Suprapubic skin (tissue), 4 donors: ENCODE measurements at regions not wholly inside any gene's neighbourhood (a gene's known extent, or its start where the extent isn't known, plus 50 kb on each side); places are given as distances from the start of the nearest gene placed in this dataset.

Experiments used
- DNase-seq, 2 donors: peaks; one replicate each; pipeline ENCODE4 v3.0.0-alpha.2; 2019; ENCODE audit warnings: low spot score in 2 of 2
- H3K27ac ChIP-seq: fragments of 200-600 bp; sonication (generic); one replicate; pipeline ENCODE4 v1.5.1; 2019
- H3K27me3 ChIP-seq: fragments of 200-600 bp; sonication (generic); one replicate; pipeline ENCODE4 v1.5.1; 2019
- H3K36me3 ChIP-seq: fragments of 200-600 bp; sonication (generic); one replicate; pipeline ENCODE4 v1.5.1; 2019
- H3K4me1 ChIP-seq: fragments of 200-600 bp; sonication (generic); one replicate; pipeline ENCODE4 v1.5.1; 2019
- H3K4me3 ChIP-seq: fragments of 200-600 bp; sonication (generic); one replicate; pipeline ENCODE4 v1.5.1; 2019; ENCODE audit warnings: mild to moderate bottlenecking
- H3K9me3 ChIP-seq: fragments of 200-600 bp; sonication (generic); one replicate; pipeline ENCODE4 v1.5.1; 2019
- EP300 ChIP-seq: sonication (generic); formaldehyde crosslinking; IDR thresholded peaks from one replicate; pipeline ENCODE4 v1.6.1; 2017; ENCODE audit warnings: antibody characterized with exemption
- POLR2A ChIP-seq, 2 donors: fragments of 450-650 bp; IDR thresholded peaks; one replicate each; pipeline ENCODE4 v1.6.1; 2017; ENCODE audit warnings: antibody characterized with exemption in 2 of 2, mild to moderate bottlenecking in 2 of 2, moderate library complexity in 2 of 2
- POLR2AphosphoS5 ChIP-seq, 3 donors: sonication (generic); formaldehyde crosslinking; IDR thresholded peaks; one replicate each; pipeline ENCODE4 v1.6.1; 2017; ENCODE audit warnings: antibody characterized with exemption in 3 of 3
- WGBS: methylation state at CpG from one replicate; pipeline ENCODE4 v1.1.5; 2018; 5-methylcytosine and 5-hydroxymethylcytosine counted together
- TF ChIP-seq, protein P1 (sequence below), 2 donors: fragments of 200-600 bp in 1 of 2; fragments of 450-650 bp in 1 of 2; sonication (generic) in 1 of 2; IDR thresholded peaks; one replicate each; pipeline ENCODE4 v1.5.1; 2016 to 2019; ENCODE audit warnings: antibody characterized with exemption in 2 of 2, mild to moderate bottlenecking in 1 of 2, moderate library complexity in 1 of 2

DNA sequence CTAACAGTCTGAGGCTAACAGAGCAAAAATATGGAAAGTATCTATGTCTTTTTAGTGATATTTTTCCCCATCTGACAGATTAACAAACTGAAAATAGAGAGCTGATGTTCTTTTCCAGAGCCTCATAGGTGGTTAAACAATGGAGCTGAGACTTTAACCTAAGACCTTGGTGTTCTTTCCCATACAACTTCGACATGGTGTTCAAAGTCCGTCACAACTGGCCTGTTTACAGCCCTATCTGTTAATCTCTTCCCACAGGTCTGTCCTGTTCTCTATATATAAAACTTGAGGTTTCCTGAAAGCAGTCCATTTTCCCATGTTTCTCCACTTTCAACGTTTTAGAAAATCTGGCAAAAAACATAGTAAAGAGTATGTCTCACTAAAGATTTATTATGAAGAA lies 395.7 kb downstream of the BRINP2 start:
- Histone ChIP-seq H3K27me3 (no peaks in the 10 kb centered on the region), H3K9me3 (no peaks in the 10 kb centered on the region), H3K4me1 (no peaks in the 10 kb centered on the region), H3K27ac (no peak overlapping the region), H3K4me3 (no peak overlapping the region), H3K36me3 (no peaks in the 10 kb centered on the region)
- DNase-seq: no peak
- 79% methylated on average over 3 of the region's 3 CpGs for whole genome bisulfite sequencing
- TF ChIP-seq, protein P1, sequence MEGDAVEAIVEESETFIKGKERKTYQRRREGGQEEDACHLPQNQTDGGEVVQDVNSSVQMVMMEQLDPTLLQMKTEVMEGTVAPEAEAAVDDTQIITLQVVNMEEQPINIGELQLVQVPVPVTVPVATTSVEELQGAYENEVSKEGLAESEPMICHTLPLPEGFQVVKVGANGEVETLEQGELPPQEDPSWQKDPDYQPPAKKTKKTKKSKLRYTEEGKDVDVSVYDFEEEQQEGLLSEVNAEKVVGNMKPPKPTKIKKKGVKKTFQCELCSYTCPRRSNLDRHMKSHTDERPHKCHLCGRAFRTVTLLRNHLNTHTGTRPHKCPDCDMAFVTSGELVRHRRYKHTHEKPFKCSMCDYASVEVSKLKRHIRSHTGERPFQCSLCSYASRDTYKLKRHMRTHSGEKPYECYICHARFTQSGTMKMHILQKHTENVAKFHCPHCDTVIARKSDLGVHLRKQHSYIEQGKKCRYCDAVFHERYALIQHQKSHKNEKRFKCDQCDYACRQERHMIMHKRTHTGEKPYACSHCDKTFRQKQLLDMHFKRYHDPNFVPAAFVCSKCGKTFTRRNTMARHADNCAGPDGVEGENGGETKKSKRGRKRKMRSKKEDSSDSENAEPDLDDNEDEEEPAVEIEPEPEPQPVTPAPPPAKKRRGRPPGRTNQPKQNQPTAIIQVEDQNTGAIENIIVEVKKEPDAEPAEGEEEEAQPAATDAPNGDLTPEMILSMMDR (IDR thresholded peaks at IDR 0.05): no peak
- TF ChIP-seq POLR2AphosphoS5 (IDR thresholded peaks at IDR 0.05) (no peak), EP300 (no peak), POLR2A (IDR thresholded peaks at IDR 0.05) (no peak)

DNA sequence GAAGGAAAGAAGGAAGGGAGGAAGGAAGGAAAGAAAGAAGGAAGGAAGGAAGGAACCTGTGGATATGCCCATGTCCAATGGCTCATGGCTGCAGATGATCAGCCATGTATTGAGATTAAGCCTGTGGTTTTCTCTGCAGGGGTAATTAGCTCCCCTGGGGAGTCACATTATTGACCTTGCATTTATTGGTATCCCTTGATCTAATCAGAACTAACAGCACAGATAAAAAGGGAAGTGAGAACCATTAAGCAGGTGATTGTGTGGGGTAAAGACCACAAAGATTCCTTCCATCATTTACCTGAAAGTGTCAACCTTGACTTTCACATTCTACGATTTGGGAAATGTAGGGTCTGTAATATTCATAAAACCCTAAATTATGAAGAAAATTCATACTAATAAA lies 390.7 kb downstream of the BRINP2 start:
- DNase-seq: no peak
- no peaks in the 10 kb centered on the region for H3K4me1 ChIP-seq
- TF ChIP-seq, protein P1 (IDR thresholded peaks at IDR 0.05): no peak
- TF ChIP-seq EP300: no peak
- TF ChIP-seq POLR2A (IDR thresholded peaks at IDR 0.05): no peak
- TF ChIP-seq POLR2AphosphoS5 (IDR thresholded peaks at IDR 0.05): no peak
- no peak overlapping the region for H3K4me3 ChIP-seq
- H3K36me3 ChIP-seq: no peaks in the 10 kb centered on the region
- H3K27ac ChIP-seq: no peak overlapping the region
- H3K27me3 ChIP-seq: no peaks in the 10 kb centered on the region
- 72% methylated on average over 1 of the region's 1 CpG for WGBS
- peaks cover 5% of the 10 kb centered on the region for H3K9me3 ChIP-seq

DNA sequence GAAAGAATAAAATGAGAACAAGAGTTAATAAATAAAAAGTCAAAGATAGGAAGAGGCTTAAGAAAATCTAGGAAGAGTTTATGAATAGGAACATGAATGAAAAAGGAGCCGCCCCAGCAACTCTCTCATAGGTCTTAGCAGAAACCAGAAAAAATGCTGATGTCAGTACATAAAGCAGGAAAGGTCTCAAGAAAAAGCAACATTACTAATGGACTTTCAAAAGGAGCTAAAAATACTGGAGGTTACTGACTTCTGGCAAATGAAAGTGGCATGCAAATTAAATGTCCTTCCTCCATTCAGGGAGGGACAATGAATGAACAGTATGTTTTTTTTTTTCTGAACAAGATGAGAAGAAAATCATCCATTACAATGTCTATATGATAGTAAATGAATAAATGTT lies 387.6 kb downstream of the BRINP2 start:
- WGBS: 94% methylated on average over 1 of the region's 1 CpG
- H3K4me3 ChIP-seq: no peak overlapping the region
- DNase-seq: no peak
- H3K36me3 ChIP-seq: no peaks in the 10 kb centered on the region
- TF ChIP-seq EP300: no peak
- TF ChIP-seq POLR2AphosphoS5 (IDR thresholded peaks at IDR 0.05): no peak
- TF ChIP-seq, protein P1 (IDR thresholded peaks at IDR 0.05): no peak
- TF ChIP-seq POLR2A (IDR thresholded peaks at IDR 0.05): no peak
- H3K9me3 ChIP-seq: peaks cover 14% of the 10 kb centered on the region
- H3K27ac ChIP-seq: no peak overlapping the region
- no peaks in the 10 kb centered on the region for H3K27me3 ChIP-seq
- no peaks in the 10 kb centered on the region for H3K4me1 ChIP-seq

DNA sequence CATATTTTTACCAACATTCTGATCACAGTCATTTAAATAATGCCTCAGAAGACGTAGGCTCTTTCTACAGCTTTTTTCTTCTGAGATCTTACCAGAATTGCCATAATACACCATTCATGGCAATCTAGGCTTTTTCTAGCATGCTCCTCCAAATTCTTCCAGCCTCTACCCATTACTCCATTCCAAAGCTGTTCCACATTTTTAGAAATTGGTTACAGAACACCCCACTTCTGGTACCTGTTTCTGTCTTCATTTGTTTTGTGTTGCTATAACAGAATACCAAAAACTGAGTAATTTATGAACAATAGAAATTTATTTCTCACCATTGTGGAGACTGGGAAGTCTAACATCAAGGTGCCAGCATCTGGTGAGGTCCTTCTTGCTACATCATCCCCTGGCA lies 385.4 kb downstream of the BRINP2 start:
- TF ChIP-seq, protein P1 (IDR thresholded peaks at IDR 0.05): no peak
- no peaks in the 10 kb centered on the region for H3K27me3 ChIP-seq
- WGBS: 74% methylated on average over 1 of the region's 1 CpG
- no peak overlapping the region for H3K27ac ChIP-seq
- H3K9me3 ChIP-seq: peaks cover 14% of the 10 kb centered on the region
- no peaks in the 10 kb centered on the region for H3K4me1 ChIP-seq
- H3K4me3 ChIP-seq: no peak overlapping the region
- DNase-seq: no peak
- no peaks in the 10 kb centered on the region for H3K36me3 ChIP-seq

DNA sequence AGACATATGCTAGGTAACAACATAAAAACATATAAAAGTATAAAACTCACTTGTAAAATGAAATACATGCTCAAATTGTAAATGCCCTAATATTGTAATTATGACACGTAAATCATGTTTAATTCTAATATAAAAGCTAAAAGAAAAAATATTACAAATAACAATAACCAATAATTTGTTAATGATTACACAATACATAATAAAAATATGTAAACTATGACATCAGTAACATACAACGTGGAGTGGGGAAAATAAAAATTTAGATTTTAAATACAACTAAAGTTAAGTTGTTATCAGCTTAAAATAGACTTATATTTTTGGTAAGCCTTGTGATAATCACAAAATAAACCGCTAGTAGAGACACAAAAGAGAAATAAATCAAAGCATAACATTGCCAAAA lies 376.4 kb downstream of the BRINP2 start:
- no peaks in the 10 kb centered on the region for H3K27me3 ChIP-seq
- 81% methylated on average over 3 of the region's 3 CpGs for WGBS
- no peaks in the 10 kb centered on the region for H3K36me3 ChIP-seq
- TF ChIP-seq, protein P1 (IDR thresholded peaks at IDR 0.05): no peak
- no peak for TF ChIP-seq EP300
- TF ChIP-seq POLR2AphosphoS5 (IDR thresholded peaks at IDR 0.05): no peak
- TF ChIP-seq POLR2A (IDR thresholded peaks at IDR 0.05): no peak
- DNase-seq: no peak
- no peak overlapping the region for H3K4me3 ChIP-seq
- H3K4me1 ChIP-seq: no peaks in the 10 kb centered on the region
- no peaks in the 10 kb centered on the region for H3K9me3 ChIP-seq
- H3K27ac ChIP-seq: no peak overlapping the region
